ENCODE measurements at regions not wholly inside any gene's neighbourhood (a gene's known extent, or its start where the extent isn't known, plus 50 kb on each side); places are given as distances from the start of the nearest gene placed in this dataset.

DNA sequence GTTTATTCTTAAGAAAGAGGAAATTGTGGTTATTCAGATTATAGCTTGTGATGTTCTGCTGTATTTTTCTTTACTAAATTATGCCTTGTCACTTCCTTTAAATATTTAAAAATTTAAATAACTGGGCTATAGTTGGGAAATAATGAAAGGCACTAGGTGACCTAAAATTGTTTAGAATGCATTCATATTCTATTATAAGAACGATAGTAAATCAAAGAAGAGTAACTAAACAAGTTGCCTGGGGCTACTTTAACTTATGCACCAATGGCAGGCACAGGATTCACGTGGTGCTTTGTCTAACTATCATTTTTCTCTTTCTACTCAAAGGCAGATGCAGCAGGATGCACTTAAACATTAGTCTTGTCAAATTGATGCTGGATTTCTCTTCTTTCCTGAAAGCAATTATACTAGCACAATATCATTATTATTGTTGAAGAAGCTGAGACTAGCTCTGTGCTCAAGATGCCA is 190.7 kb upstream of the PPFIA2 start:
- Mint-ChIP-seq H3K36me3 (ENCODE audit: low read depth) (no peaks in the 10 kb centered on the region), H3K4me3 (no peak overlapping the region), H3K9me3 (no peaks in the 10 kb centered on the region), H3K4me1 (no peaks in the 10 kb centered on the region), H3K27me3 (ENCODE audit: insufficient read depth) (no peaks in the 10 kb centered on the region), H3K27ac (no peak overlapping the region)
- TF ChIP-seq, protein P1, sequence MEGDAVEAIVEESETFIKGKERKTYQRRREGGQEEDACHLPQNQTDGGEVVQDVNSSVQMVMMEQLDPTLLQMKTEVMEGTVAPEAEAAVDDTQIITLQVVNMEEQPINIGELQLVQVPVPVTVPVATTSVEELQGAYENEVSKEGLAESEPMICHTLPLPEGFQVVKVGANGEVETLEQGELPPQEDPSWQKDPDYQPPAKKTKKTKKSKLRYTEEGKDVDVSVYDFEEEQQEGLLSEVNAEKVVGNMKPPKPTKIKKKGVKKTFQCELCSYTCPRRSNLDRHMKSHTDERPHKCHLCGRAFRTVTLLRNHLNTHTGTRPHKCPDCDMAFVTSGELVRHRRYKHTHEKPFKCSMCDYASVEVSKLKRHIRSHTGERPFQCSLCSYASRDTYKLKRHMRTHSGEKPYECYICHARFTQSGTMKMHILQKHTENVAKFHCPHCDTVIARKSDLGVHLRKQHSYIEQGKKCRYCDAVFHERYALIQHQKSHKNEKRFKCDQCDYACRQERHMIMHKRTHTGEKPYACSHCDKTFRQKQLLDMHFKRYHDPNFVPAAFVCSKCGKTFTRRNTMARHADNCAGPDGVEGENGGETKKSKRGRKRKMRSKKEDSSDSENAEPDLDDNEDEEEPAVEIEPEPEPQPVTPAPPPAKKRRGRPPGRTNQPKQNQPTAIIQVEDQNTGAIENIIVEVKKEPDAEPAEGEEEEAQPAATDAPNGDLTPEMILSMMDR (conservative IDR thresholded peaks at IDR 0.05) = no peak
- WGBS, 2 experiments (ENCODE audit: insufficient coverage in 1 of 2, insufficient read length in 1 of 2) = 76 to 77% methylated on average over 2 of the region's 2 CpGs
- Histone ChIP-seq H3K27ac (ENCODE audit: low read depth, low read length) (no peak overlapping the region), H3K27me3 (ENCODE audit: control insufficient read depth, insufficient read depth, low read length, poor library complexity, severe bottlenecking) (no peaks in the 10 kb centered on the region), H3K4me3 (ENCODE audit: low read length) (no peak overlapping the region), H3K9me3 (ENCODE audit: control insufficient read depth, low read length) (no peaks in the 10 kb centered on the region), H3K4me1 (ENCODE audit: control insufficient read depth, insufficient read depth, low read length) (no peaks in the 10 kb centered on the region), H3K36me3 (ENCODE audit: control insufficient read depth, insufficient read depth, low read length) (no peaks in the 10 kb centered on the region), H3K9ac (ENCODE audit: extremely low read depth, low read length, poor library complexity, severe bottlenecking) (no peak overlapping the region)
- DNase-seq = no peak

DNA sequence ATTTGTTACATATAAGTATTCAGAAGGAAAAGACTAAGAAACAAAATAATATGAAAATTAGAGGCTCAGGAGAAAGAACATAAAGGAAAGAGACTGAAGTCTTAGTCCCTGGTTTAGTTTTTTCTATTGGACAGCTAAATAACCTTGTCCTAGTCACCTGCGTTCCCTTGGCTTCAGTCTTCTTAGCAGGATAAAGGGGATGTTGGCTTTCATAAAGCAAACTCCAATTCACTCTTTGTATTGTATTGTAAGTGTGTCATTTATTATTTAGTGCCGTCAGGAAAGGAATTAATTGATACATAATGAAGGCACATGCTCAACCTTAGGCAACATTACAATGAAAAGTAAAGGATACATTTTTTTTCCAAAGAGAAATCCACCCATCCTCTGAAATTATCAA is 190.3 kb upstream of the PPFIA2 start:
- H3K4me3 ChIP-seq (ENCODE audit: low read length) = no peak overlapping the region
- H3K36me3 ChIP-seq (ENCODE audit: control insufficient read depth, insufficient read depth, low read length) = no peaks in the 10 kb centered on the region
- no peak overlapping the region for H3K9ac ChIP-seq (ENCODE audit: extremely low read depth, low read length, poor library complexity, severe bottlenecking)
- TF ChIP-seq, protein P1 (conservative IDR thresholded peaks at IDR 0.05) = no peak
- WGBS, 2 experiments (ENCODE audit: insufficient coverage in 1 of 2, insufficient read length in 1 of 2) = 89% methylated on average over 1 of the region's 2 CpGs; no CpG with 5 or more reads in 1 of the 2 experiments
- H3K27ac Mint-ChIP-seq = no peak overlapping the region
- no peaks in the 10 kb centered on the region for H3K4me1 Mint-ChIP-seq
- no peak overlapping the region for H3K4me3 Mint-ChIP-seq
- H3K9me3 Mint-ChIP-seq = no peaks in the 10 kb centered on the region
- no peaks in the 10 kb centered on the region for H3K27me3 ChIP-seq (ENCODE audit: control insufficient read depth, insufficient read depth, low read length, poor library complexity, severe bottlenecking)
- H3K9me3 ChIP-seq (ENCODE audit: control insufficient read depth, low read length) = no peaks in the 10 kb centered on the region
- no peak overlapping the region for H3K27ac ChIP-seq (ENCODE audit: low read depth, low read length)
- DNase-seq = no peak
- no peaks in the 10 kb centered on the region for H3K27me3 Mint-ChIP-seq (ENCODE audit: insufficient read depth)
- H3K4me1 ChIP-seq (ENCODE audit: control insufficient read depth, insufficient read depth, low read length) = no peaks in the 10 kb centered on the region
- H3K36me3 Mint-ChIP-seq (ENCODE audit: low read depth) = no peaks in the 10 kb centered on the region

DNA sequence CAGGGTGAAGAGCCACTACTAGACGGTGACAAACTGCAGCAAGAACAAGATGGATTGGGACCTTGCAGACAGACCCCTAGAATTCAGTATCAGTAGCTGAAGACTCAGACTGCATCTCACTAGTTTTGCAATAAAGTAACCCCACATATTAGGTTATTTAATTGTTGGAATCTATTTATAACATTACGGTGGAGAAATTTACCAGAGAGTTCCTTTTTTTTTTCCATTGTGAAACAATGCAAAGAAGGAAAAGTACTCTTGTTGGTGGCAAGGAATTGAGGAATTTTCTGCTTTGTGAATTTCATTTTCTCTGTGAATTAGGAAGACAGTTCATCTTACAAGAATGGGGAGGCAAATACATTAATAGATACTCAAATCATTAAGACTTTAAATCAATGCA is 185.7 kb upstream of the PPFIA2 start:
- Histone ChIP-seq H3K27ac (ENCODE audit: low read depth, low read length) (no peak overlapping the region), H3K4me1 (ENCODE audit: control insufficient read depth, insufficient read depth, low read length) (no peaks in the 10 kb centered on the region), H3K36me3 (ENCODE audit: control insufficient read depth, insufficient read depth, low read length) (no peaks in the 10 kb centered on the region), H3K27me3 (ENCODE audit: control insufficient read depth, insufficient read depth, low read length, poor library complexity, severe bottlenecking) (no peaks in the 10 kb centered on the region), H3K9me3 (ENCODE audit: control insufficient read depth, low read length) (no peaks in the 10 kb centered on the region), H3K4me3 (ENCODE audit: low read length) (no peak overlapping the region), H3K9ac (ENCODE audit: extremely low read depth, low read length, poor library complexity, severe bottlenecking) (no peak overlapping the region)
- DNase-seq = no peak
- Mint-ChIP-seq H3K4me1 (no peaks in the 10 kb centered on the region), H3K36me3 (ENCODE audit: low read depth) (no peaks in the 10 kb centered on the region), H3K27ac (no peak overlapping the region), H3K27me3 (ENCODE audit: insufficient read depth) (no peaks in the 10 kb centered on the region), H3K9me3 (peaks cover 1% of the 10 kb centered on the region), H3K4me3 (no peak overlapping the region)
- WGBS, 2 experiments (ENCODE audit: insufficient coverage in 1 of 2, insufficient read length in 1 of 2) = 97% methylated on average over 2 of the region's 2 CpGs; no CpG with 5 or more reads in 1 of the 2 experiments
- TF ChIP-seq, protein P1 (conservative IDR thresholded peaks at IDR 0.05) = no peak
